ENCODE measurements at regions not wholly inside any gene's neighbourhood (a gene's known extent, or its start where the extent isn't known, plus 50 kb on each side); places are given as distances from the start of the nearest gene placed in this dataset.
"Not testable (repeated sequence)": the region's sequence is repeated elsewhere in the genome, so short reads cannot be mapped to it uniquely, and the experiment has no call there.

- no peak for DNase-seq (ENCODE audit: low read depth, low spot score)
- H3K27ac ChIP-seq = no peak overlapping the region
These were observed 174.3 kb upstream of the PWP1 start for GRCh38 chr12:107511292-107511691.

GRCh38 chr12:107512391-107512790, 173.2 kb upstream of the PWP1 start:
- H3K27ac ChIP-seq = no peak overlapping the region
- no peak for DNase-seq (ENCODE audit: low read depth, low spot score)

GRCh38 chr12:107513184-107513583, 172.4 kb upstream of the PWP1 start:
- DNase-seq (ENCODE audit: low read depth, low spot score) = no peak
- no peak overlapping the region for H3K27ac ChIP-seq

GRCh38 chr12:107513636-107514400, 171.8 kb upstream of the PWP1 start:
- no peak overlapping the region for H3K27ac ChIP-seq
- no peak for DNase-seq (ENCODE audit: low read depth, low spot score)

GRCh38 chr12:107514887-107515445, 170.6 kb upstream of the PWP1 start:
- peak overlapping the region; percentile 78 for H3K27ac ChIP-seq
- peak; percentile 43 for DNase-seq (ENCODE audit: low read depth, low spot score)

- H3K27ac ChIP-seq = peak overlapping the region; percentile 78
These were observed 170.1 kb upstream of the PWP1 start for GRCh38 chr12:107515446-107515958.

GRCh38 chr12:107517816-107518215, 167.8 kb upstream of the PWP1 start:
- not testable (repeated sequence) for H3K27ac ChIP-seq; DNase-seq (ENCODE audit: low read depth, low spot score)

More at GRCh38 chr12:107515446-107515958, 170.1 kb upstream of the PWP1 start:
- DNase-seq (ENCODE audit: low read depth, low spot score) = peak; percentile 93

- no peak overlapping the region for H3K27ac ChIP-seq
- DNase-seq (ENCODE audit: low read depth, low spot score) = no peak
These were observed 166.7 kb upstream of the PWP1 start for GRCh38 chr12:107518868-107519267.

GRCh38 chr12:107519906-107520859, 165.4 kb upstream of the PWP1 start:
- no peak for DNase-seq (ENCODE audit: low read depth, low spot score)
- no peak overlapping the region for H3K27ac ChIP-seq

- DNase-seq (ENCODE audit: low read depth, low spot score) = no peak
- H3K27ac ChIP-seq = no peak overlapping the region
These were observed 163.7 kb upstream of the PWP1 start for GRCh38 chr12:107521826-107522355.

- H3K27ac ChIP-seq = no peak overlapping the region
- no peak for DNase-seq (ENCODE audit: low read depth, low spot score)
These were observed 162.7 kb upstream of the PWP1 start for GRCh38 chr12:107522692-107523477.

- no peak for DNase-seq (ENCODE audit: low read depth, low spot score)
These were observed 161.6 kb upstream of the PWP1 start for GRCh38 chr12:107523775-107524535.

GRCh38 chr12:107525063-107525718, 160.4 kb upstream of the PWP1 start:
- no peak overlapping the region for H3K27ac ChIP-seq
- no peak for DNase-seq (ENCODE audit: low read depth, low spot score)

More at GRCh38 chr12:107523775-107524535, 161.6 kb upstream of the PWP1 start:
- no peak overlapping the region for H3K27ac ChIP-seq

- no peak for DNase-seq (ENCODE audit: low read depth, low spot score)
- H3K27ac ChIP-seq = no peak overlapping the region
These were observed 159.7 kb upstream of the PWP1 start for GRCh38 chr12:107525719-107526554.

GRCh38 chr12:107526555-107527180, 158.9 kb upstream of the PWP1 start:
- no peak for DNase-seq (ENCODE audit: low read depth, low spot score)
- H3K27ac ChIP-seq = no peak overlapping the region

GRCh38 chr12:107528731-107529365, 156.8 kb upstream of the PWP1 start:
- no peak overlapping the region for H3K27ac ChIP-seq
- no peak for DNase-seq (ENCODE audit: low read depth, low spot score)

- DNase-seq (ENCODE audit: low read depth, low spot score) = no peak
- no peak overlapping the region for H3K27ac ChIP-seq
These were observed 155.6 kb upstream of the PWP1 start for GRCh38 chr12:107529991-107530390.
